ENCODE measurements at regions not wholly inside any gene's neighbourhood (a gene's known extent, or its start where the extent isn't known, plus 50 kb on each side); places are given as distances from the start of the nearest gene placed in this dataset.

DNA sequence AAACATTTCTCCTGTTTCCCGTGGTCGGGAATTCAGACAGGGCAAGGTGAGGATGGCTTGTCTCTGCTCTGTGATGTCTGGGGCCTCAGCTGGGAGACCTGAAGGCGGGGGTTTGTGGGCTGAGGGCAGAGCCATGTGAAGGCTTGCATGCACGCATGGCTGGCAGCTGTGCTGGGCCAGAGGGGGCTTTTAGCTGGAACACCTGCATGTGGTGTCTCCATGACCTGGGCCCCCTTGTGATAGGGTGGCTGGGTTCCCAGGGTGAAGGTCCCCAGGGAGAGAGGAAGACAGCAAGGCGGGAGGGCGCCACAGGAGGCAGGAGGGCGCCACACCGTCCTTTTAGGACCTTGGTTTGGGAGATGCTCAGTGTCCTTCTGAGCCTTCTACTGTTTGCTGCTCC is 101.6 kb upstream of the PRR23E start:
- no peak for DNase-seq

DNA sequence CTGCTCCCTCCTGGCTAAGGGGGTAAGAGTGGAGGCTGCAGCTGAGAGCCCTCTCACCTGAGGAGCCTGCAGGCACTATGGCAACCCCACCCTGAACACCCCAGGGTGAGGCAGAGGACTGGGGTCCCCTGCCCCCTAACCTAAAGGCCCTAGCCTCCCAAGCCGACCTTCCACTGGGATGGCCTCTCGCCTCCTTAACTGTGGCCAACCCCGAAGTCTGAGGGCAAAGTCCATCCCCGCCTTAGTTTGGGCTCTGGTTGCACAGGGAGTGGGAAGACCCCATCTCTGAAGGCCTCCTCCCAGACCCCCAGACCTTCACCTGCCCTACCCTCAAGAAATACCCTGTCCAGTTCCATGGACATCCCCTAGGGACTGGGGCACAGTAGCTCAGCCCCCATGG is 100.6 kb upstream of the PRR23E start:
- DNase-seq: no peak

DNA sequence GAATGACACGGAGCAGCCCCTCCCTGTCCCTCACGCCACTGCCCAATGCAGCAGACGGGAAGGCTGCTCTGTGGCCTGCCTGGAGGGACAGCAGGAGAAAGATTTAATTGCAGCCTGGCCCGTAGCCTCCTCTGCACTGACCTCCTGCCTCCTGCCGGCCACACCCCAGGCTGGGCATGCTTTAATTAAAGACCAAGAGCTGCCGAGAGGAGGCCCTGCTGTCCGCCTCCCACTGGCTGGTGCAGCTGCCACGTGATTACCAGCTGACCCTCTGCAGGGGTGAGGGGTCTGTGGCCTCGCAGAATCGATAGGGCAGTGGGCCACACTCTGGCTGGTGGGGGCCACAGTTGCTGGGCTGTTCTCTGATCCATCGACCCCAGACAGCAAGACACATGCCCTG is 100.2 kb upstream of the PRR23E start:
- no peak for DNase-seq

DNA sequence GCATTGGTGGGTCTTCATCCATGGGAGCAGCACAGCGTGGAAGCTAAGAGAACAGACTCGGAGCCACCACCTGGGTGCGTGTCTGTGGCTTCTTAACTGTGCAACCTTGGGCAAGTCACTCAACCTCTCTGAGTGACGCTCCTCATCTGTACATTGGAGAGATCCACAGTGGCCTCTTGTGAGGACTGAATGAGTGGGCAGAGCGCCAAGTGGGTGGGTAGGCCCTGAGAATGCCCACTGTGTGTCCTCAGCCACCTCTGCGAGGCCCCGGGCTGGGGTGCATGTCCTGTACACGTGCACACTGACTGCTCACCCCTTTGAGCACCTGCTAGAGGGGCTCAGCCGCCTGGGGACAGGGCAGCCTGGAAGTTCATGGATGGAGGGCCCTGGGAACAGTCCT is 99.6 kb upstream of the PRR23E start:
- DNase-seq: no peak

DNA sequence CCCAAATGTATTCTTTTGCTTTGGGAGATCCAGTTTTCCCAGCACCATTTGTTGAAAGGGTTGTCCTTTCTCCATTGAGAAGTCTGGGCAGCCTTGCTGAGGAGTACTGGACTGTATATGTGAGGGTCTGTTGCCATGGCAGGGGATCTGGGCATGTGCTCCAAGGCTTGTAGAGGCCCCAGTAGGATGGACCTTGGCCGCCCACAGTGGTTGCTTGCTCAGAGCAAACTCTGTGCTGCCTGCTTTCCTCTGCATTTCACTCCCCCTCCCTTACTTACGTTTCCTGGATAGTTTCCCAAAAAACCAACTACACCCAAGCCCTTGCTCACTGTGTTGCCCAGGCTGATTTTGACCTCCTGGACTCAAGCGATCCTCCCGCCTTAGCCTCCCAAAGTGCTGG is 97.2 kb upstream of the PRR23E start:
- no peak for DNase-seq

DNA sequence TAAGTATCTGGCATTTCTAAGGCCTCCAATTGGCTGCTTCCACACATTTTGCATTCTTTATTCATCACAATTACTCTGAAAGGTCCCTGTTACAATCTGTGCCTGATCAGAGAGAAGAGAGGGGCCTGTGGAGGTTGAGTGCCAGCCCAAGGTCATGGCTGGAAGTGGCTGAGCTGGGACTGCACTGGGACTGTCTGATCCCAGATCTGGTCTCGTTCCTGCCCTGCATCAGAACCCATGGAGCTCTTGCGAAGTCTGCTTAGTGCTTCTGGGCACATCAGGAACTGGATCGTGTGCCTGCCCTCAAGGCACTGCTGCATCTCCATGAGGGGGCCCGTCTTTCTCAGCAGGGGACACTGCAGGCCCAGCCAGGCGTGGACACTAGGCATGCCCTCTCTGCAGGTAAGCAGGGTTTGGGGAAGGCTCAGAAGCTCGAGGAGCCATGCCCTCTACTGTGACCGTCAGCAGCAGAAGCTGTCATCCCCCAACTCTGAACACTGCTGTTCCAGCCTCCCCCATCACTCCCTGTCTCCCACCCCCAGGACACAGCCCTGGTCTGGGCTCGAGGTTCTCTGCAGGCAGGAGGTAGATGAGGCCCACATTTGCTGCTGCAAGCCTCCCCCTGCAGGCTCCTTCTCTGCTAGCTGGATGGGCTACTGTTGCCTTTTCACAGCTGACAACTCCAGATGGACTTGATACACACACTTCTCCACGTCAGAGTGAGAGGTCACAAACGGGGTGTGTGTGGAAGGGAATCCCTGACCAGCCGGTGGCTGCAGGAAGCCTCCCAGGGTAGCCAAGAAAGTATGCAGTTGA is 96.5 kb upstream of the PRR23E start:
- DNase-seq: no peak

DNA sequence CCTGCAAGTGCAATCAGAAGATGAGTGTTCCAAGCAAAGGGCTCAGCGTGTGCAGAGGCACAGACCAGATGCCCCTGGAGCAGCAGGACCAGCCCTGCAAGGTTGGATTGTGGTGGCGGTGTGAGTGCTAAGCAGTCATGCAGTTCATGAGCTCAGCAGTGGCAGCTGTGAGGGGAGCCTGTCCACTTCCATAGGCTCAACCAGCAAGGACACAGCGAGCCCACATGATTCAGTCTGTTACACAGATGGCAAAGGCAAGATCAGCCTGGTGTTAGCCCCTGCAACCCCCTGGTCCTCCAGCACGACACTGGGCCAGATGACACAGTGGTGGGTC is 95.9 kb upstream of the PRR23E start:
- no peak for DNase-seq

DNA sequence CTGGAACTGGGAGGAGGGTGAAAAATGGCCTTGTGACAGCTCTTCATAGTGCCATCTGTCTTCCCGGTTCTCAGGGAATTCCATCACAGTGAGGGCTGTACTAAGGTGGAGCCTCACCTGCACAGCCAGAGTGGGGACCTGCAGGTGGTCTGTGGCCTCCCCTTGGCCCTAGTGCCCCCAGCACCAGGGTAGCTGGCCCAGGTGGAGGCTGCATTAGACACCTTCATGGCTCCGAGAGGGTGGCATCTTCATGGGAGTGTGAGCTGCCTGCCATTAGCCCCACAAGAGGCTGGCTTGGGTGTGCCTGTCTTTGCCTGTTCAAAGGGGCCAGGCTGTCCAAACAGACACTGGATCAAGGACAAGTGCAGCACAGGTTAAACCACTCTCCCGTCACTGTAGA is 95.5 kb upstream of the PRR23E start:
- DNase-seq: no peak

DNA sequence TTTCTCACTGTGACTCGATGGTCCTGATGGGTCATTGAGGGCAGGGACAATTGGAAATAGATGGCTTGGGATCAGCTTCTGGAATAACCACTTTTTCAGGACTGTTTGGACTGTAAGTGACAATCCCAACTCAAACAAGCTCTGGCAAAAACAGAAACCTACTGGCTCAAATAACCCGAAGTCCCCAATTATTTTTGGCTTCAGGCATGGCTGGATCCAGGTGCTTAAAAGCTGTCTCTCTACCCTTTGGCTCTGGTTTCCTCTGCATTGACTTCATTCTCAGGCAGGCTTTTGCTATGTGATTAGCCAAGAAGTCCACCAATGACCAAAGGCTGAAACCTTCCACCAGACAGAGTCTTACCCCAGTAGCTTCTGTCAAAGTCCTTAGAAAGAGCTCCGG is 92.9 kb upstream of the PRR23E start:
- no peak for DNase-seq

DNA sequence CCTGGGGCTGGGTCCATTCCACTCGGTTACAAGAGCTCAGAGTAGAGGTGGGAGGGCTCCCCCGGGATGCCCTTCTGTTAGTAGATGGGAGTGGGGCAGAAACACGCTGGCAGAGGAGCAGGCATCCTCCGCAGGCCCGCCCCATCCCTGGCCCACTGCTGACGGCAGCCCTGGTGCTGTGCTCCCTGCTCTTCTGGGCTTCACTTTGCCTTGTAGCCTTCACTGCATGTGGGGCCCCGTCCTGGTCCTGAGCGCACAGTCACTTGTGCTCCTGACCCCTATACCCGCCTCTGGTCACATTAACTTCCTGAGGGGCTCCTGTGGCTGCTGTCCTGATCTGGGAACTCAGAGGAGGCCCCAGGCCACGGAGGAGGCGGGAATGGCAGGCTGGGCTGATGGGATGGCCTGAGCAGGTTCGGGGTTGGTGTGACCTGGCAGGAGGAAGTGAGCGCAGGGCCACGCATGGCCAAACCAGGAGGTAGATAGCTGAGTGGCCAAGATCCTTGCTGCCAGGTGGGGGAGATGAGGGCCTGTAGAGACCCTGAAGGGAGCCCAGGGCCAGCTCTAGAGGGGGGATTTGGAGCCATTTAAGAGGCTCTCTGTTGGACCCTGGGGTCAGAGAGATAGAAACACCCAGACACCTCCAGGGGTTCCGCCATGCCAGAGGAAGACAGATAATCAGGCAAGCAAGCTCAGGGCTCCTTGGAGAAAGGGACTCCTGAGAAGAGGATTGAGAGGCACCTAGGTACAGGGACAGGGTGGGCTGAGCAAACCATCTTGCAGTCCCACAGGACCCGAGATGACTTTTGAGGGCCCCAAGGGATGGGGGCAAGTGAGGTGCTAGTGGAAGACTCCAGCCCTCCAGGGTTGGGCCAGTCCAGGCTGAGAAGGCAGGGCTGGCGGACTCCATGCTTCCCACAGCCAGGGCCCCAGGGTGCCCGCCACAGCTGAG is 92.2 kb upstream of the PRR23E start:
- DNase-seq: no peak

DNA sequence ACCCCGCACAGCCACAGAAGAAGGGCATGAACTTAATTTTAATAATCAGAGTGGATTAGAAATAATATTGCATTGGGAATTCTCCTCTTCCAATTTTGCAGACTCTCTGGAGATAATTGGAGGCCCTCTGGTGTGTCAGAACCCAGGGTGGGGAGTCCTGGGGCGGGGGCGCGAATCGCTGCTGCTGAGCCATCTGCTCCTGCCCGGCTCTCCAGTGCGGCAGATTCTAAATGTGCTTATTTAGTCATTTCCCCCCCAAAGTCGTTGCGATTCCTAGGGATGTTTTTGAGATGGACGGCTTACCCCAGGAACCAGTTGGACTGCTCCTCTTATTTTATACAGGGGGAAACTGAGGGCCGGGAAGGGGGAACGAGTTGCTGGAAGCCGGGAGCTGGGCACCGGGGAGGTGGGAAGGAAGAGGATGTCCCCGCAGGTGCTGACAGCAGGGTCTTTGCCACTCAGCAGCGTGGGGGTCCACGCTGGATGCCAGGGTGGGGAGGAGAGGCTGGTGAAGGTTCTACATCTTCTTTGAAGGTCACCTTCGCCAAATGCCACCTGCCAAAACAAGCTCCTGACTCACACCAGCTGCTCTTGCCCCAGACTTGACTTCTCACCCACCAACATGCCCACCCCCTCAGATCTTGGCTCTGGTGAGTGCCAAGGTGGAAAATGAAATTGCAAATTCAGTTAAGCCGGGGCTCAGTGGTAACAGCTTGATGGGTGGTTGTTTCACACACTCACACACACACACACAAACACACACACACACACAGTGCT is 91.3 kb upstream of the PRR23E start:
- no peak for DNase-seq

DNA sequence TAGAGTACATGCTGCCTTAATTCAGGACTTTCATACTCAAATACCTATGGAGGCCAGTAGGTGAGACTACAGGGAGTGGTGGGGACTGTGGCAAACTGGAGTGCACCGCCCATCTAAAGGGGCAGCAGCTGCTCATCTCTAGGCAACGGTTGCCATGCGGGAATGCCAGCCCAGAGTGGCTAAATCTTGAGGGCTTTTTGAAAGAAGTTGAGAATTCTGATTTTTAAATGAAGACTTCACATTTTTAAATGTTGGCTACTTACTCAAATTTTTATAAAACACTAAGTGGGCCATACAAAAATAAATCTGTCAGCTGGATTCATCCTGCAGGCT is 90.8 kb upstream of the PRR23E start:
- DNase-seq: no peak

DNA sequence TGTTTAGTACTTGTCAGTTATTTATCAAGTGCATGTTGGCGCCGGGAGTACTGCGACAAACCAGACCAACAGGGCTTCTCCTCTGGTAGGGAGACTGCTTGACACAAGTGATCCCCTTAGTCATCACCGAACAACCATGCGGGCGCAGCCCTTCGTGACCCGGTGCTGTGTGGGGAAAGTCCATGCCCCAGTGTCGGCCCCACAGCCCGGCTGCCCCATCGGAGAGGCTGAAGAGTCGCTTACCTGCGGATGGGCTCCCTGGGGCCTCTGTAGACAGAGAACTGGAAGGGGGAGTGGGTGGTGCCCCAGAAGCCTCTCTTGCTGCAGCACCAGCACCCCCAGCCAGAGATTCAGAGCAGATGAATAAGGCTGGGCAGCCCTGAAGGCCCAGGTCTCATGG is 90.3 kb upstream of the PRR23E start:
- DNase-seq: no peak

DNA sequence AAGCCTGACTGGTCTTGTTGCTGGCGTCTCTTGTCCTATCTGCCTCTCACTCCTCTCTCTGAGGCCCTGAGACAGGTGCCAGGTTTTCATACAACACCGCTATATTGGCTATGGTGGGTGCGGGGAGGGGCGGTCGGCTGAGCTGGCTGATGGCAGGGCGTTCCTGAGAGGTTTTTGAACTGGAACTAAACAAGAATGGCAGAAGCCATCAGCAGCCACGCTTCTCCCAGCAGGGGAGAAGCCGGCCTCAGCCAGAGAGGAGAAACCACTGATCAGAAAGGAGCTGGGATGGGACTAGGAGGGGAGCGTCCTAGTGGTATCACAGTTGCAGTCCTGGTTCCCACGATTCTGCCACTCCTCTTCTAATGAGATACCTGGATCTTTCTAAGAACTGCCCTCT is 89.9 kb upstream of the PRR23E start:
- DNase-seq: no peak

DNA sequence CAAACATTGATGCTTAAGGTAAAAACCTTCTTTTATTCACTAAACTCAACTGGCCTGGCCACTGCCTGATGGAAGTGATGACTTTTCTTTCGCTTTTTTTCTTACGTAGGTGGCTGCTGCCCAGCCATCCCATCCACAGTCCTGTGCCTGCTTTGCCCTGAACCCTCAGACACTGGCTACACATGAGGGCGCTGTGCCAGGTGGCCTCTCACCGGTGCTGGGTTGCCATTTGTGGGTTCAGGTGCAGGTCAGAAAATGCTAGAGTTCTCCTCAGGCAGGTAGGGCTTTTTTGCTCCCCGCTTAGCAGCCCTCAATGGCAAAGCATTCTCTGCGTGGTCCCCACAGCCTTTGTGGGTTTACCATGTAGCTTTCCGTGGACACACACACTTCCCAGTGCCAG is 88.3 kb upstream of the PRR23E start:
- no peak for DNase-seq

DNA sequence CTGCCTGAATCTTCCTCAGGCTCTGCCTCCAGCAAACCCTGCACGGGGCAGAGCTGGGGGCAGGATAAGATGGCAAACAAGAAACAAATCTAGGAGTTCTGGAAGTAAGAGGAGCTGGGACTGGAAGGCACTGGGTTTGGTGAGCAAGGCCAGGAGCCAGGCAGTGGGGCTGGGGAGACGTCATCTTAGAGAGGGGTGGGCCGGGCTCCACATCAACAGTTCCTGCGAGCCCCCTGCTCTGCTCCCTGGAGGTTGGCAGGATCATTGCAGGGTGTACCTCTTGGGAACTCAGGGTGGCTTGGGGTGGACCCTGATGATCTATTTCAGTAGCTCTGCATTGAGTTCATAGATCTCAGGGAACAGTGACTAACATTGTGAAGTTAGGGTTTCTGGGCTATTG is 87.3 kb upstream of the PRR23E start:
- no peak for DNase-seq

DNA sequence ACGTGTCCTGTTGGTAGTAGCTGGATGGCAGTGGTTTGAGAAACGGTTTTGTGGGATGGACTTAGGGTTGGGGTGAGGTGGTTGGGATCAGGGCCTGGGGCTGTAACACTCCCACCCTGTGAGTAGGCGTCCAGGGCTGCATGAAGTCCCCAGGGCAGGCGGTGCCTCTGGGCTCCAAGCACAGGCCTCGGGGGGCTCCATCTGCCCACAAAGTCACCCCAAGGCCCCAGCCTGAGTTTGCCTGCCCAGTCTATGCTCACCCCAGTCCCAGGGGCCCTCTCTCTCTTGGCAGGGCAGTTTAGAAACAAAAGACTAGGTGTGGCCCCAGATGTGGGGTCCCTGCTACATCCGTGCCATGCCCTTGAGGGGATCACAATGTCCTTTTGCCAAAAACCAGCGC is 86.9 kb upstream of the PRR23E start:
- no peak for DNase-seq

DNA sequence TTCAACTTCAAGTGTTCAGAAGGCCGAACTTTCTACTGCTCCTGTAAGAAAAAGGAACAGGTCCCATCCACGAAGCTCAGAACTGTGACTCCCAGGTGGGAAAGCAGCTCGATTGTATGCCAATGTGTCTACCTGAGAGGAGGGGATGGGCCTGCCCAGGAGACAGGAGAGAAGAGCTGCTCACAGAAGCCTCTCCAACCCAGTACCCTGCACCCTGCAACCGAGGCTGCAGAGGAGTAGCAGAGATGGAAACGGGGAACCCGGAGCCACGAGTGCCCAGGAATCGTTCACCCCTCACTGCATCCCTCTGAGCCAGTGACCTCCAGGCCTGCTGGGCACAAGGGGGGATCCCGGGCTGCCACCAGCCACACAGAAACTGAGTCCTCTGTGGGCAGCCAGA is 86.5 kb upstream of the PRR23E start:
- no peak for DNase-seq

DNA sequence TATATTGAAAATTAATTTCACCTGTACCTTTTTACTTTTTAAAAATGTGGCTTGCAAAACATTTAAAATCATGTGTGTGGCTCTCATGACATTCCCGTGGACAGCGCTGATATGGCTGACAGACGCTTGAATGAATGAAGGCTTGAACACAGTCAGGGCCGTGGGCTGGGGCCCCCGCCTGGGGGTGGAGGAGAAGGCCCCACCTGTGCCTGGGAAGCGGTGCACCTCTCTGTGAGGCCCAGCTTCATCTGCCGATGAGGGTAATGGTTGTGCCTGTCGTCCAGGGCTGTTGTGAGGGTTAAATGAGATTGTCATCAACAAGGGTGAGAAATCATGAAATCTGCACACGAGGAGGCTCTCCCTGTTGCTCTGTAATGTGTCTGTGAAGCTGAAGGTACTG is 85.9 kb upstream of the PRR23E start:
- DNase-seq: no peak

DNA sequence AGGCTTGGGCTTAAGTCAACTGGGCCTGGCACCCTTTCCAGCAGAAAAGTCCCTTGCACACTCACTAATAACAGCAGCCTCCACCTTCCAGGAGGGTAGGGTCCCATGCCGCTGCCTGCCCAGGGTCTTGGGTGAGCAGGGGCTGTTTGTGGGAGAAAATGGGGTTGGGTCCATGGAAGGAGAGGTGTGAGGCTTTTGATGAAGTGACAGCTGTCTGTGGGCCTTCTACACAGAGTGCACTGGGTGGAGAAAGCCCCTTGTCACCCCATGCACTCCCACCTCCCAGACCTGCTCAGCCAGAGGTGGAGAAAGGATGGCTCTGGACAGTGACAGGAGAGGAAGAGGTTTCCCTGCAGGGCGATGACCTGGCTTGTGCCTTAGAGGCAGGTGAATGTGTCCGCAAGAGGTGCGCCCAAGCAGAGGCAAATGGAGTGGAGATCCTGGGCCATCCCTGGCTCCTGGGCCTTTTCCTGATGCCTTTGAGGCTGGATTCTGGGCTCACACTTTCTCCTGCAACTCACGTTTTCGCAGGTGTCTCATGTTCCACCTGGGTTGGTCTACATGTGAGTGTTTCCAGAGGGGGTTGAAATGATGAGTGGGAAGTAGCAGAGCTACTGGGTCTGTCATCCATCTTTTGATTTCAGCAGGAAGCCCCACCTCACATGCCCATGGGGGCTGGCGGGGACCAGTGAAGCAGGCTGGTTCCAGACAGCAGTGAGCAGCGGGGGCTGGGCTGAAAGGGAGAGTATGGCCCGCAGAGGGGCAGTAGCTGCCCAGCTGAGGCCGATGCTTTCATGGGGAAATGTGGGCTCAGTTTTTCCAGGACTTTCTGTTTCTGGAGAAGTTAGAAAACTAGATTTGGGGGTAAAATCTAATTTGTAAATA is 85.2 kb upstream of the PRR23E start:
- DNase-seq: no peak

DNA sequence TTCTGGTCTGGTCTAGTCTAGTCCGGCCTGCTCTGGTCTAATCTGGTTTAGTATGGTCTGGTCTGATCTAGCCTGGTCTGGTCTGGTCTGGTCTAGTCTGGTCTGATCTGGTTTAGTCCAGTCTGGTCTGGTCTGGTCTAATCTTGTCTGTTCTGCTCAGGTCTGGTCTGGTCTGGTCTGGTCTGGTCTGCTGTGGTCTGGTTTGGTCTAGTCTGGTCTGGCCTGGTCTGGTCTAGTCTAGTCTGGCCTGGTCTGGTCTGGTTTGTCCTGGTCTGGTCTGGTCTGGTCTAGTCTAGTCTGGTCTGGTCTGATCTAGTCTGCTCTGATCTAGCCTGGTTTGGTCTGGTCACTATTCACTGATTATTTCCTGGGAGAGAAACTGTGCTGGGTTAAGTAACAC is 84.1 kb upstream of the PRR23E start:
- DNase-seq: no peak

DNA sequence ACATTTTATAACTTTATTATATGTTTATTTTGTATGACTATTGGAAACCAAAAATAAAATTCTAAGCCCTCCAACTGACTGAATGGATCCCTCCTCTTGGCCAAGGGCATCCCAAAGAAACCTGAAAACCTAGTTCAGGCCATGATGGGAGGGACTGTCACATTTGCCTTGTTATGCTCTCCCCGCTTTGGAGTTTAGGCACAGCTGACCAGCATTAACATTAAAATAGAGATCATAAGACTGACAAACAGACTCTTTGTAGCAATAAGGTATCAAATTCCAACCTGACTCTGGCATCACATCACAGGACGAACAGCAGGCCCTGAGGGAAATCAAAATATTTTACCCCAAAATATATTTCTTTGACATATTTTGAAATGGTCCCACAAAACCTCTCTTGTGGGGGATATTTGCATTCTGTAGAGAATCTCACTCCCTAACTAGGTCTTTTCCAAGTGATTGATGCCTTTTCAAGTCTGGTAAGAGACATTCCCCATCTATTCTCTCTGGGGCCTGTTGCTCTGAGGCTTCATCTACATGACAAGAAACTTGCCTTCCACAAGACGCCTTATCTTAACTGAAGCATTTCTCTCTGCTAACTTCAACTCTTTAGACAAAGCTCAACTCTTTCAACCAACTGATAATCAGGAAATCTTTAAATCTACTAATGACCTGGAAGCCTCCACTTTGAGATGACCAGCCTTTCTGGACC is 81.8 kb upstream of the PRR23E start:
- DNase-seq: no peak
